ENCODE measurements at regions not wholly inside any gene's neighbourhood (a gene's known extent, or its start where the extent isn't known, plus 50 kb on each side); places are given as distances from the start of the nearest gene placed in this dataset.

DNA sequence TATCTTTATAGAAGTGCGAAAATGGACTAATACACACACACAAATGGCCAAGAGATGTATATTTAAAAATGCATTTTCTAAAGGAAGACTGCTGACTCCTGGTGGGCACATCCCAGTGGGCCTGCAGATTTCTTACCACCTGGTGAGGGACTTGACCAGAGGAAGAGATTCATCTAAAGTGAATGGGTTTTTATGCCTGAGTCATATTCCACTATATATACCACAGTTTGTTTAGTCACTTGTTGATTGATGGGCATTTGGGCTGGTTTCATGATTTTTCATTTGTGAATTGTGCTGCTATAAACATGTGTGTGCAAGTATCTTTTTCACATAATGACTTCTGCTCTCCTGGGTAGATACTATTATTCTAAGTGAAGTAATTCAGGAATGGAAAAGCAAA lies 277.3 kb downstream of the SLC16A7 start:
- TF ChIP-seq, protein P1, sequence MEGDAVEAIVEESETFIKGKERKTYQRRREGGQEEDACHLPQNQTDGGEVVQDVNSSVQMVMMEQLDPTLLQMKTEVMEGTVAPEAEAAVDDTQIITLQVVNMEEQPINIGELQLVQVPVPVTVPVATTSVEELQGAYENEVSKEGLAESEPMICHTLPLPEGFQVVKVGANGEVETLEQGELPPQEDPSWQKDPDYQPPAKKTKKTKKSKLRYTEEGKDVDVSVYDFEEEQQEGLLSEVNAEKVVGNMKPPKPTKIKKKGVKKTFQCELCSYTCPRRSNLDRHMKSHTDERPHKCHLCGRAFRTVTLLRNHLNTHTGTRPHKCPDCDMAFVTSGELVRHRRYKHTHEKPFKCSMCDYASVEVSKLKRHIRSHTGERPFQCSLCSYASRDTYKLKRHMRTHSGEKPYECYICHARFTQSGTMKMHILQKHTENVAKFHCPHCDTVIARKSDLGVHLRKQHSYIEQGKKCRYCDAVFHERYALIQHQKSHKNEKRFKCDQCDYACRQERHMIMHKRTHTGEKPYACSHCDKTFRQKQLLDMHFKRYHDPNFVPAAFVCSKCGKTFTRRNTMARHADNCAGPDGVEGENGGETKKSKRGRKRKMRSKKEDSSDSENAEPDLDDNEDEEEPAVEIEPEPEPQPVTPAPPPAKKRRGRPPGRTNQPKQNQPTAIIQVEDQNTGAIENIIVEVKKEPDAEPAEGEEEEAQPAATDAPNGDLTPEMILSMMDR (IDR thresholded peaks at IDR 0.05 in 2 of 3, conservative IDR thresholded peaks at IDR 0.05 in 1 of 3; ENCODE audit: borderline replicate concordance in 1 of 3, insufficient read depth in 1 of 3, low read depth in 2 of 3, low read length in 2 of 3), result no peak
- TF ChIP-seq POLR2AphosphoS5 (IDR thresholded peaks at IDR 0.05; ENCODE audit: low read depth, low read length), result no peak
- TF ChIP-seq EGR1 (IDR thresholded peaks at IDR 0.05; ENCODE audit: low read depth), result no peak
- TF ChIP-seq, protein P2, sequence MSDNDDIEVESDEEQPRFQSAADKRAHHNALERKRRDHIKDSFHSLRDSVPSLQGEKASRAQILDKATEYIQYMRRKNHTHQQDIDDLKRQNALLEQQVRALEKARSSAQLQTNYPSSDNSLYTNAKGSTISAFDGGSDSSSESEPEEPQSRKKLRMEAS (IDR thresholded peaks at IDR 0.05), result no peak
- no peak for TF ChIP-seq POLR2A (IDR thresholded peaks at IDR 0.05; ENCODE audit: borderline replicate concordance, extremely low read depth, insufficient read depth, insufficient read length)
- no peak for TF ChIP-seq SIN3A (IDR thresholded peaks at IDR 0.05; ENCODE audit: low read depth)
- TF ChIP-seq CBX3 (IDR thresholded peaks at IDR 0.05; ENCODE audit: low read depth), result no peak
- no peak for TF ChIP-seq JUND (IDR thresholded peaks at IDR 0.05)
- TF ChIP-seq RAD21 (IDR thresholded peaks at IDR 0.05; ENCODE audit: low read depth), result no peak
